SKM-1 (cell line): ENCODE measurements at regions not wholly inside any gene's neighbourhood (a gene's known extent, or its start where the extent isn't known, plus 50 kb on each side); places are given as distances from the start of the nearest gene placed in this dataset.

Experiments used
- DNase-seq: peaks from one replicate; lab custom pipeline; 2025; ENCODE audit not compliant: unreplicated experiment; lab: John Stamatoyannopoulos, UW

DNA sequence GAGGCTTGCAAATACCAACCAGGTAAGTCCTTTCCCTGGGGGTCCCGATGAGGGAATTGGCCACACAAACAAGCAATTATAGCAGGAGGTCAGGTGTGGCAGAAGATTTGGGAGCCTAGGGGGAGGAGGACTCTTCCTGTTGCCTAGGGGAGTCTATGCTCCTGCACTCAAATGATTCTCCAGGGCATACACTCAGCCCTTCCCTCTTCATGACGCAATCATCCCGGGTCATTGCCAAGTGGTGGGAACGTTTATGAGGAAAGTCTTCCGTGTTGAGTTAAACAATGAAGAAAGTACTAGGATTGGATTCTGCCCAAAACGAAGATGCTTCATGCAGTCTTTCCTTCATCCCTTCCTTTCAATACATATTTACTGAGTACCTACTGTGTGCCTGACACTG lies 186.5 kb upstream of the TSHZ2 start:
- DNase-seq: no peak

DNA sequence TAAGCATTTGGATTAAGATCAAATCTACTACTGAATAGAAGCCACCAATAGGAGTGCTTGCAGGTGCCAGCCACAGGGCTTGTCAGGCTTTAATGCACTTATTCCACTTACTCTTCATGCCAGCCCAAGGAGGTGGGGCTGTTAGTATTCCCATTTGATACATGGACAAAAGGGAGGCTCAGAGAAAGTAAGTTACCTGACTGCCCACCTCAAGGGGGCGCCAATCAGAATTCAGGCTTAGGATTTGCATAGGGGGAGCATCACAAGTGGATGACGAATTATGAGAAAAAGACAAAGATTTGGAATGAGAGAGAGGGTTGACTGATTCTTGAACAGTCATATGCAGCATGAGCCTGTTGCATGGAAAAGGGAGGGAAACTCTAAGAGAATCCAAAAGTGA lies 188.4 kb upstream of the TSHZ2 start:
- no peak for DNase-seq

DNA sequence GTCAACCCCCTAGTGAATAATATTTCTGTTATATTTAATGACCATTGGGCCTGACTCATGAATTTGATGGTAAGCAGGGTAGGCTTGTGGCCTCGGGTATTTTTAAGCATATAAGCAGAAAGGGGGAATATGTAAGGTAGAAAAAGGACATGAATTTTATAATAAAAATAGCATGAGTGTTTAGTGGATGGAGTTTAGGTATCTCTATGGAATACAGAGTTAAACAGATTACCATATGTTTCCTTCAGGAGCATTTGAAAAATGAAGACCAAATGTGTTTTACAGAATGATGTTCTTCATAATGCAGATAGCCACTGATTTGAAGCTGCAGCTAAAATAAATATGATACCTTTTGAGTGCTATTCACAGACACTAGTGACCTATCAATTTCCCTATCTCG lies 191.7 kb upstream of the TSHZ2 start:
- no peak for DNase-seq

DNA sequence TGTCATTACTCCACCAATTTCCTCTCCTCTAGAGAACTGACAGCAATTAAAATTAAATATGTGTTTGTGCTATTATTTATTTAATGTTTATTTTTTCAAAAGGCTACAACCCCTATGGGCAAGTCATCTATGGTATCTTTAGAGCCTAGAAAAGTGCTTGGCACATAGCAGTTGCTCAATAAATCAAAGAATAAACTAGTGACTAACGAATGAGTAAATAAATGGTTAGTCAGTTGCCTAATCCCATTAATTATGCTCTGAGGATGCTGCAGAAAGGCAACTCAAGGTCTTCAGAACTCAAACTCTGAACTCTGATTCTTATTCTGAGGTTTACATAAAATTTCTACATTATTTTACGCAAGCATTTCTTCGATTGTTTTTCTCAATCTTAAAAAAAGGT lies 193.0 kb upstream of the TSHZ2 start:
- DNase-seq: no peak

DNA sequence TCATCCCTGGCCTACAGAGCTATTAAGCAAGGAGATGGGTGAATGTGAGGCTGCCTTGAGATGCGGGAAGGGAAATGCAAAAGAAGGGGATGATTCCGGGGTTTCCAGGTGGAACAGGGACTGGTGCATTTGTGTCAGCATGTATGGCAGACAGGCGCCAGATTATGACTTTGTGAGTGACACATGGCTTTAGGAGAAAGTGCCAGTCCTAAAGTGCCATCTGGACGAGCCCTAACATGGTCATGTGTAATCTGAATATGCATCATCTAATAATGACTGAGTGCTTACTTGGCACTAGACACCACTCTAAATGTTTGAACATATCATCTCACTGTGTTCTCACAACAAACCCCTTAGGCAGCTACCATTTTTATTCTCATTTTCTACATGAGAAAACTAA lies 195.0 kb upstream of the TSHZ2 start:
- DNase-seq: no peak

DNA sequence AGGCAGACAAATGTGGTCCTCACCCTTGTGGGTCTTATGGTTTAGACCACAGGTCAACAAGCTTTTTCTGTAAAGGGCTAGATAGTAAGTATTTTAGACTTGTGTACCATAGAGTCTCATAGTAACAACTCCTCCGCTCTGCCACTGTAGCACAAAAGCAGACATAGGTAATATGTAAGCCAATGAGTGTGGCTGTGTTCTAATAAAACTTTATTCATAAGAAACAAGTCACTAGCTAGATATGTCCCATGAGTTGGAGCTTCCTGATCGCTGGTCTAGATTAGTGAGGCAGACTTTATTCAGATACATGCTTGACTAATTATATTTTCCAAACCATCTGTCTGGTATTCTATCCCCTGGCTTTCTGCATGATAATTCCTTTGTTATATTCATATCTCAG lies 196.4 kb upstream of the TSHZ2 start:
- no peak for DNase-seq

DNA sequence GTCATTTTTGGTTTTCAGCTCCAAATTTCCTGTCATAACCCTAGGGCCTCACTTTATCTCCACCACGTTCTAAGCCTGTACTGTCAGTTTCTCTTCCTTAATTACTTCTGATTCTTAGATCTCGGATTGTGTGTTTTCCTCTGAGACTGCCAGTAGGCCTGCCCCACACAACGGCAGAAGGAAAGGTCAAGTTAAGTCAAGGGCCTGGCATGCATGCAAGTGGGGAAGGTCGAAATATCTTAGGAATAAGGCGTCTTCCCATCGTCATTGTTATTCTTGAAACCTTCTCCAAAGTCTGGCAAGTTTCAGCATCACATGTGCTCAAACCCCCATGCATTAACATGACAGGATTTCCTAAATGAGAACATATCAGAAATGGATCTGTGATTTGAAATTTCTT lies 203.5 kb upstream of the TSHZ2 start:
- DNase-seq: no peak

DNA sequence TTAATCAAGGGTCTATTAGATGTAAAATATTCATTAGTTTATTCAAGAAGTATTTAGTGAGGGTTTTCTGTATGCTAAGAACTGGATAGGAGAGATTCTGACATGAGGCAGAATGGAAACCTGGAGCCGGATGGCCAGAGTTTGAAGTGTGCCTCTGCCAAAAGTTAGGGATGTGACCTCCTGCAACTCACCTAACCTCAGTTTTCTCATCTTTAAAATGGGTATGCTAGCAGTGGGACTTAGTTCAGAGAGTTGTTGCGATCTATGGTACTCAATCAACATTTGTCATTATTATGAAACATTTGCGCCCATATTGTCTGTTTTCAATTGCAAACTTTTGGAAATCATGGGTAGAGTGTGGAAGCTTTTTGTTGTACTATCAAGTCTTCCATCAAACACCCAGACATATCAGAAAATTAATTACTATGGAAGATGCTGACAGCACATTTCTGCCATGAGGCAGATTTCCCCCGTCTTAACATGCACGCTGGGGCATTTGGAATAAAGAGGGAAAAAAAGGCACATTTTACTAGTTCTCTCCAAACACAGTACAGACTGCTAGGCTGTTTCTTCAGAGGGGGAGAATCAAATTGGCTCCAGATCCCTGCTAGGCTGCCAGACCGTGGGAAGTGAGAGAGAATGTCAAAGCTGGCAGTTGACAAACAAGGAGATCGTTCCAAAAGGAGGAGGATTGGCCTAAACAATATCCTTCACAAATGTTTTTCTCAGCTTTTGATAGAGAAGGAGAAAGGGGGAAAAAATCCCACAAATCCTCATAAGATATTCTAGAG lies 205.3 kb upstream of the TSHZ2 start:
- no peak for DNase-seq

DNA sequence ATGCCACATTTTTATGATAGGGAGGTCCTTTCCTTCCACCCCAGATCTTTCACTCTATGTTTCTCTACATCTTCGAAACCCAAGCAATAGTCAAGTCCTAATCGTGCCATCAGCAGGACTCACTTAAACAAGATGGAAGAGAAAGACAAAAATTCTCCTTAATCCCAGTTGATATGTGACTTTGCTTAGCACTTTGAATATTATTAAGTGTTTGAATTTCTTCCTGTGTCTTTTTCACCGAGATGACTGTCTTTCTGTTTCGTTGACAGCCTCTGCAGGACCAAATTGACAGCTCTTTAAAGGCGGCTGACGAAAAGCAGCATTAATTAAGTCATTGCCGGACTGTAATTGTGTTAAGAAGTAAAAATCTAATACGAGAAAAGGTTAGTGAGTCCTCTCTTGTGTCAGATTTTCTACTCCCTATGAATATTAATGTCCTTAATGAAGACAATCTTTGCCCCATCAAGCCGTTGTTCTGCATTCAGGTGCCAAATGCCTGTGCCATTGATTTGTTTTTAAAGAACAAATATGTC lies 208.8 kb upstream of the TSHZ2 start:
- DNase-seq: no peak

DNA sequence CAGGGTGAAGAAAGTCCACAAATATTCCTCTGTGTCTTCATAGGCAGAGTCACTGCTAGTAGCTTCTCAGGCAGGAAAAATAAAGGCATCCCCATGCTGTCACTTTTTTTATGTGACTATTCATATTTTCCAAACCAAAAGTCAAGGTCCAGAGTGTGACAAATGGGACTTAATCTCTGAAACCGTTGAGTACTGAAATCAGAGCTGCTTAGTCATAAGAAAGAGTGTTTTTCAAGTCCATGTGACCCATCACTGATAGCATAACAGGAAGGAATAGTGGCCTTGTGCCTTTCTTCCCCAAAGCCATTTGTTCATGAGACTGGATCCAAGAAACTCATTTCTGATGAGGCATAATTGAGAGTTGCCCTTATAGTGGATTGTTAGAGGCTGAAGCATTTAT lies 210.3 kb upstream of the TSHZ2 start:
- DNase-seq: no peak

DNA sequence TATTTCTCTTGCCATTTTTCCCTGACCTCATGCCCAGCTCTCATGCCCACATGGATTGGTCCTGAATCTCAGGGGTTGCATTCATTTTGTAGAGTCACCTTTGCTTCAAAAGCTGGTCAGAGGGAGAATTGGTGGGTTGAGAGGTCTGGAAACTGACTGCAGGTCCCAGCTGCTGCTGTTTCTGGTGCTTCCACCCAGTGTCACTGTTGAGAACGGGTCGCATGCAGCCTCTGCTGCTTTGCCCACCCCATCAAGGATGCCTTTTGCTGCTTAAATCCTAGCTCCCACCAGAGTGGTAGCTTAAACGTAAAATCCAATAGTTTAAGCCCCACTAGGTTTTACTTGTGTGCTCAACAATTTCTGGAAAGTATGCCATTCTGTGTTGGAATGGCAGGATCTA lies 211.4 kb upstream of the TSHZ2 start:
- DNase-seq: no peak

DNA sequence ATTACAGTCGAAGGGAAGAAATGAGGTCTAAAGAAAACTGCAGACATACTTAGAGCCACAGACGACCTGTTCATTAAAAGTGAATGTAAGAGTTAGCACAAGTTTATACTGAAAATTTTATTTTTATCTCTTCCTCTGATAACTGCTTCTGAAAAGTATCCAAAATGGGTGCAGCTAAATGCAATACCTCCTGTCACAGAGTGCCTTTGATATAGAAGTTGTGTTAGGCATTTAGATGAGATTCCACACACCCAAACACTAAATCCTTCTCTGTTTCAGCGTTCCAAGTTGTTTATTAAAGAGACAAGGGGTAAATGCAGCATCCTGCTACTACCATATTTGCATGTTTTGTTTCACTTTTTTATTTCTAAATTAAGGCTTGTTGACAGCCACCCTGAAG lies 214.7 kb upstream of the TSHZ2 start:
- no peak for DNase-seq

DNA sequence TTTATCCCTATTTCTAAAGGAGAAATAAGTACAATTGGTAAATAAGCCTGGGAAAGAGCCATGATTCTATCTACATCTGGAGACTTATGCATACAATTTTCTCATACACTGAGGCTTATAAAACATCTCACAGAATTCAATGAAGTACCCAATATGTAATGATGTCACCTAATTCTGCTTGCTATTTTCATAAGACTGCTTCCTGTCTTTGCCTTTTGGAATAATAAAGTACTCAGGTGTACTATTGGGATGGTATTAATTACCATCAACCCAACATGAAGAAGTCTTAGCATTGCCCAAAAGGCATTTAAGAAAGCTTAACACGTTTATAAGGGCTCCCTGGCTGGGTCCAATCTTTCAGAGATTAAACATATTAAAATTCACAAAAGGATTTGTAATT lies 216.4 kb upstream of the TSHZ2 start:
- DNase-seq: no peak

DNA sequence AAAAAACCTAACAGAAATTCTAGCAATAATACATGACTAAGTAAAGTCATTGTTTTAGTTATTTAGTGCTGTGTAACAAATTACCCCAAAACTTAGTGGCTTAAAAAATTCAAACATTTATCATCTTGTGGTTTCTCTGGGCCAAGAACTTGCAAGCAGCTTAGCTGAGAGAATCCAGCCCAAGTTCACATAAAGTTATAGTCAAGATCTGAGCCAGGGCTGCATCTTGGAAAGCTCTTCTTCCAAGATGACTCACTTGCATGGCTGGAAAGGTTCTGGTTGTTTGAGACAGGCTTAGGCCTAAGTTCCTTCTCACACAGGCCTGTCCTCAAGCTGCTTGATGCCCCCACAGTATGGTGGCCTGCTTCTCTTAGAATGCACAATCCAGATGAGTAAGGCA lies 217.8 kb upstream of the TSHZ2 start:
- DNase-seq: no peak

DNA sequence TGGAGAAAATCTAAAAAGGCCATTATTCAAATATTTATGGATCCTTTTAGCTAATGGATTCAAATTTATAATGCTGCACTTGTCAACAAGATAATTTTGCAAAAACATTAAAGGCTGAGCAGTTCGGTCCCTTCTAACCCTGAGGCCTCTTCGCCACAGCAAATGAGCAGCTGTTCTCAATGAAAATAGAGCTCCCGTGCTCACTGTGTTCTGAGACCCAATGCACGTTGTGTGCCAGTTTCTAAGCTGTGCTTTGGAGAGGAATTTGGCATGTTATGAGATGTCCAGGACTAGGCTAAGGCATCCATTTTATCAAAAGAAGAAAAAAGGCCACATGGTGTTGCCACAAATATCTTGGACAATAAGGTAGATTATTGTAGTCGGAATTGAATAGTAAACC lies 220.1 kb upstream of the TSHZ2 start:
- no peak for DNase-seq

DNA sequence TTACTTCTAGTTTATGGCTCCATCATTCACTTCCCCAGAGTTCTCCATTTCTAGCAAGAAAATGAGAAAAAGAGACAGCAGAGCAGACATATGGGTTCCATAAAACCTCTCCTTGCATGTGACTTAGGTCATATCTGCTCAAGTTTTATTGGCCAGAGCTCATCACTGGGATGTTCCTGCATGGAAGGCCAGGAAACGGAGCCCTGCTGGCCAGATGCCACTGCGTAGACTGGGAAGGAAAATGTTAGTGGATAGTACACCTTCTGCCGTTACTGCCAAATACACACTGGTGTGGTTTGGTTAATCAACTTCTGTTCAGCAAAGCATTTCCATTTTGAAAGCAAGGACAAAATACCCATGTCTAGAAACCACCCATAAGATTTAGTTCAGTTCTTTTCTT lies 220.6 kb upstream of the TSHZ2 start:
- DNase-seq: no peak

DNA sequence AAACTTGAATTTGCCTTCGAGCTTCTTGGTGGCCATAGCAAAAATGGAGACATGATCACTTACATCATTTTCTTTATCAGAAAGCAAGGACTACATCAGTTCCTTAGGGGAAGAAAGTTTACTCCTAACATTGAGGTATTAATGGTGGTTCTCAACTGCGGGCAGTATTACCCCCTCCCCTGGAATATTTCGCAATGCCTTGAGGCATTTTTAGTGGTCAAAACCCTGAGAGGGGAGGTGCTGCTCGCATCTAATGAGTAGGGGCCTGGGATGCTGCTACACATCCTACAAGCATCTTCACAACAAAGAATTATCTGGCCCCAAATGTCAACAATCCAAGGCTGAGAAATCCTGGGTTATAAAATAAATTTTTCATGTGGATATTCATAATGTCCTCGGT lies 222.2 kb upstream of the TSHZ2 start:
- DNase-seq: no peak

DNA sequence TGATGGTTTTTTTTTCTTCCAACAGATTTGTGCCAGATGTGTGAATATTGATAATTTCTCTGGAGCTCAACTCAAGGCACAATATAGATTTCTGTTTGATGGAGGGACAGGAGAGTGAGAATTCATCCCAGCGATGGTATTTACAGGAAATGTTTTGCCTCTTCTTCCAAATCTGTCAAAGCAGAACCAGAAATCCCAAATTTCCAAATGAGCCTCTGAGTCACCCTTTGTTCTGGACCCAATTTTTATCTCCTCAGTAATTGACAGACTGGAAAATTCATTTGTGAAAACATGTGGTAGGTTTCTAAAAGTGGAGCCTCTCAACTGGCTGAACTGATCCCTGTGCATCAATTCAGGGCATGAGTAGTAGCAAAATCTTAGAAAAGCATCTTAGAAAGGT lies 223.2 kb upstream of the TSHZ2 start:
- no peak for DNase-seq

DNA sequence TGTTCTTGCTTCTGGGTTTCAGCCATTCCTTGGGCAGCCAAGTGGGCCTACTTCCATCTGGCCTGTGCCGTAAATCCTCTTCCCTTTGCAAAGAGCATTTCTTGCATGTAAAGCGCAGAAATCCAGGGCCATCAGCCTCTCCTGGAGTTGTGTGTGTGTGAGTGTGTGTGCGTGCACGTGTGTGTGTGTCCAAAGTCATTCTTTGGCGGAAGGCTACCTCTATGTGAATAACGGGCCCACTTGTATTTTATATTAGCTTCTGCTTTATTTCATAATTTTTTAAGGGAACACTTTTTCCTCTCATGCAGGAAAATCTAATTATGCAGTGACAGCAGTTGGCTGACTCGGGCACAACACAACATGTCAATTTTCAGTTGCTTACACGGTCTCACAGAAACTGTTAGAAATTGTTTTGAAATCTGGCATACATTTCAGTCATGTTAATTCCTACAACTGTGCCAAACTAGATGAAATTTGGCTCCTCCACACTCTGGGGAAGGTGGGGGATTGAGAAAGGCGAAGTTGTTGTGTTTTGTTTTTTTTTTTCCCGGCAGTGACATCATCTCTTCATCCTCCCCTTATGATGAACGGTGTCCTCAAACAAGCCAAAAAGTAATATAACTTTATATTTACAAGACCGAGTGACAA lies 223.7 kb upstream of the TSHZ2 start:
- no peak for DNase-seq

DNA sequence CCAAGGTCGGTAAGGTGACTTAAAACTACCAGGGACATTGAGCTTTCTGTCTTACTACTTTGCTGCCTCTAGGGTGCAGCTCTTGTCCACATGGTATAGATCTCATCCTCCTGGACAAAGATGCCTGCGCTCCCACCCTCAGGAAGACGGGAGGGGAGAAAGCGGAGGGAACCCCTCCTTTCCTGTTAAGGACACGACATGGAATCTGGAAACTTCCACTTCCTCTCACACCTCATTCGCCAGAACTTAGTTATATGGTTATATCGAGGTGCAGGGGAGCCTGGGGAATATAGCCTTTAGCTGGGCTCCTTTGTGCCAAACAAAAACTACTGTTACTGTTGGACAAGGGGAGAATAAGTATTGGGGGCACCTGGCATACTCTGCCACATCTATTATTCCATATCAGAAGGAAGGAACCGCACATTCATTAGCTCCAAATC lies 224.3 kb upstream of the TSHZ2 start:
- no peak for DNase-seq

DNA sequence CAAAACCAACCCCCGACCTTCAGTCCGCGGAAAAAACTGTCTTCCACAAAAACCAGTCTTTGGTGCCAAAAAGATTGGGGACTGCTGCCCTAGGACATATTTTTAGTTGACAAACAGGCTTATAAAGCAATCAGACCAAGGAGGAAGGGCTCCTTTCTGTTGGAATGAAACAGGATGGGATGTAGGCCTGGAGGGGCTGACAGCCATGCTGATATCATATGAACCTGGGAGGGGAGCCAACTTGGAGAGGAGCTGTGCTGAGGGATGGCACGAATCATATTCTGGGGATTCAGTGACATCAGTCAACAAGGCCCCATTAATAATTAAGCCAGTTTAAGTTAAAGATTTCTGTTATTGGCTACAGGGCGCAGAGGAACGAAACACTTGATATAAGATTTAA lies 225.4 kb upstream of the TSHZ2 start:
- no peak for DNase-seq

DNA sequence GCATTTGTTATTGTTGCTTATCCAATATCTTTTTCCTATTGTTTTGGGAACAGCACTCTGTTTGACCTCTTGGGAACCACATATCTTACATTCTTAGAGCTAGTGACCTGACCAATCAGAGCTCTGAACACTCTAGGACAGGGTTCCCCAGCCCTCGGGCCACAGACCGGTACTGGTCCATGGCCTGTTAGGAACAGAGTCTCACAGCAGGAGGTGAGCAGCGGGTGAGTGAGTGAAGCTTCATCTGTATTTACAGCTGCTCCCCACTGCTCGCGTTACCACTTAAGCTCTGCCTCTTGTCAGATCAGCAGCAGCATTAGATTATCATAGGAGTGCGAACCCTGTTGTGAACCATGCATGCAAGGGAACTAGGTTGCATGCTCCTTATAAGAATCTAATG lies 226.0 kb upstream of the TSHZ2 start:
- no peak for DNase-seq

DNA sequence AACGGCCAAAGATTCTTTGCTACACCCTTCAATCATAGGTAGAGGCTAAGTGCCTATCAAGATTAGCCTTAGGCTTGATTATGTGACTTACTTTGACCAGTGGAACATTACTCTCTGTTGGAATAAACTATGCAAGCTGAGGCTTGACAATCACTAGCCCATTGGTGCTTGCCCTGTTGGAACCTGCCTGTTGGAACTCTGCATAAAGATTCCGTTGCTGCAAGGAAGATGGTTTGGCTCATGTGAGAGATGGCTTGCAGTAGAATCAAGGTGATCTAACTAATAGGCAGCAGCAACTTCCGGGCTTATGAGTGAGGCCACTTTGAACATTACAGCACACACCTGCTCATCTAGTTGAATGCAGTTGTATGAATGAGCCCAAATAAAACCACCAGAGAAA lies 227.7 kb upstream of the TSHZ2 start:
- no peak for DNase-seq
